AG10803 (cell line): ENCODE measurements at regions not wholly inside any gene's neighbourhood (a gene's known extent, or its start where the extent isn't known, plus 50 kb on each side); places are given as distances from the start of the nearest gene placed in this dataset.

Experiments used
- DNase-seq: peaks from one replicate; pipeline ENCODE4 v3.0.0; 2010; ENCODE audit warnings: low read depth
- H3K4me3 ChIP-seq: 2 replicates; pipeline ENCODE4 v1.5.1; 2011; ENCODE audit warnings: mild to moderate bottlenecking, low read length, control low read depth
- TF ChIP-seq, protein P1 (sequence below): conservative IDR thresholded peaks from 2 replicates; pipeline ENCODE4 v1.5.1; 2011; ENCODE audit warnings: mild to moderate bottlenecking, low read length, control low read depth, inconsistent platforms

DNA sequence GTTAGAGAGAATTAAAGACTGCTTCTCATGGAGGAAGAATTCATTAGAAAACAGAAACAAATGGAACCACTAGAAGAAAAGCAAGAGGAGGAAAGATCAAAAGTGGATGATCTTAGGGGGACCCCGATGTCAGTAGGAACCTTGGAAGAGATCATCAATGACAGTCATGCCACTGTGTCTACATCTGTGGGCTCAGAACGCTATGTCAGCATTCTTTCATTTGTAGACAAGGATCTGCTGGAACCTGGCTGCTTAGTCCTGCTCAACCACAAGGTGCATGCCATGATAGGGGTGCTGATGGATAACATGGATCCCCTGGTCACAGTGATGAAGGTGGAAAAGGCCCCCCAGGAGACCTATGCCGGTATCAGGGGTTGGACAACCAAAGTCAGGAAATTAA is 154.4 kb upstream of the CHRM2 start:
- no peak overlapping the region for H3K4me3 ChIP-seq
- no peak for DNase-seq
- TF ChIP-seq, protein P1, sequence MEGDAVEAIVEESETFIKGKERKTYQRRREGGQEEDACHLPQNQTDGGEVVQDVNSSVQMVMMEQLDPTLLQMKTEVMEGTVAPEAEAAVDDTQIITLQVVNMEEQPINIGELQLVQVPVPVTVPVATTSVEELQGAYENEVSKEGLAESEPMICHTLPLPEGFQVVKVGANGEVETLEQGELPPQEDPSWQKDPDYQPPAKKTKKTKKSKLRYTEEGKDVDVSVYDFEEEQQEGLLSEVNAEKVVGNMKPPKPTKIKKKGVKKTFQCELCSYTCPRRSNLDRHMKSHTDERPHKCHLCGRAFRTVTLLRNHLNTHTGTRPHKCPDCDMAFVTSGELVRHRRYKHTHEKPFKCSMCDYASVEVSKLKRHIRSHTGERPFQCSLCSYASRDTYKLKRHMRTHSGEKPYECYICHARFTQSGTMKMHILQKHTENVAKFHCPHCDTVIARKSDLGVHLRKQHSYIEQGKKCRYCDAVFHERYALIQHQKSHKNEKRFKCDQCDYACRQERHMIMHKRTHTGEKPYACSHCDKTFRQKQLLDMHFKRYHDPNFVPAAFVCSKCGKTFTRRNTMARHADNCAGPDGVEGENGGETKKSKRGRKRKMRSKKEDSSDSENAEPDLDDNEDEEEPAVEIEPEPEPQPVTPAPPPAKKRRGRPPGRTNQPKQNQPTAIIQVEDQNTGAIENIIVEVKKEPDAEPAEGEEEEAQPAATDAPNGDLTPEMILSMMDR, result no peak

DNA sequence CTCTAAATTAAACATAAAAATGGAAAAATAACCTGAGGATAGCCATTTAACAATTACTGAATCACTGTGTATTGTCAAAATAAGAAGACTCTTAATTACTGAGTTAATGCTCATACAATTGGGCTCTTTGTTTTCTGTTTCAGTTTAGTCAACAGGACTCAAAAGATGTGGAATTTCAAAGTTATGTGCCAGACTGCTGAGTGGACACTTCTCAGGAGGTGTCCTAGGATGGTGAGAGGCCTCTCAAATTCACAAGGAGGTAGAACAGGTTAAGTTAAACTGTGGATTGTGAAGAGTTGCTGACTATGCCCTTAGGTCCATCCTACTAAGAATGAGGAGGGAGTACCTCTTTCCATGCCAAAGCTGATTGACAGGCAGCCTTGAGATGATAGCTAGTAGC is 157.7 kb upstream of the CHRM2 start:
- H3K4me3 ChIP-seq, result no peak overlapping the region
- DNase-seq, result no peak
- TF ChIP-seq, protein P1, result no peak

DNA sequence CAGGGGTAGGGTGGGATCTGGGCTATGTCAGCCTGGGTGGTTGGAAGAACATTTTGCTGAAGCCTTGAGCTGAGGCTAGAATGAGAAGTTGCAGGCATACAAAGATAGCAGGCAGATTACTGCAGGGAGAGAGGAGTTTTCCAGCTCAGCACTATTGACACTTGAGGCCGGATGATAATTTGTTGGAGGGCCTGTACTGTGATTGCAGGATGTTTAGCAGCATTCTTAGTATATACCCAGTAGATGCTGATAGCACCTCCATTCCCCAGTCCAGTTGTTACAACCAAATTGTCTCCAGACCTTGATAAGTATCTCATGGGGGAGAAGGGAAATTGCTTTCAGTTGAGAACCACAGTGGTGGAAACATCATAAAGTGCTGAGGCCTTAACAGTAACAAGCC is 158.6 kb upstream of the CHRM2 start:
- H3K4me3 ChIP-seq, result no peak overlapping the region
- no peak for DNase-seq
- TF ChIP-seq, protein P1, result no peak

DNA sequence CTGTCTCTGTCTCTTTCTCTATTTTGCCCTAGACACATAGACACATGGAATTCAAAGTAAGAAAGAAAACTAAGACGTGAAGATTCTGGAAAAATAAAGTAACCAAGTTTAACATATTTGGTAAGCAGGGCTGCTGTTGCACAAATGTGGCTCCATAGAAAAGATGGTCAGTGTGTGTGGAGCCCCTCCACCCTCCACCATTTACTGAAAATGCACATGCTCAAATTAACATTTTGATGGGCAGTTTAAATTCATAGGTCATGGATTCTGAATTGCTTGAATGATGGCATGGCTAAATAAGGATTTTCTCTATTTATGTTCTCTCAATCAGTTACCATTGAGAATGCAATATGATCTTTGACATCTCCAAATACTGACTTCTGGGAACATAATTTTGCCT is 165.5 kb upstream of the CHRM2 start:
- no peak for DNase-seq
- H3K4me3 ChIP-seq, result no peak overlapping the region
- TF ChIP-seq, protein P1, result no peak

DNA sequence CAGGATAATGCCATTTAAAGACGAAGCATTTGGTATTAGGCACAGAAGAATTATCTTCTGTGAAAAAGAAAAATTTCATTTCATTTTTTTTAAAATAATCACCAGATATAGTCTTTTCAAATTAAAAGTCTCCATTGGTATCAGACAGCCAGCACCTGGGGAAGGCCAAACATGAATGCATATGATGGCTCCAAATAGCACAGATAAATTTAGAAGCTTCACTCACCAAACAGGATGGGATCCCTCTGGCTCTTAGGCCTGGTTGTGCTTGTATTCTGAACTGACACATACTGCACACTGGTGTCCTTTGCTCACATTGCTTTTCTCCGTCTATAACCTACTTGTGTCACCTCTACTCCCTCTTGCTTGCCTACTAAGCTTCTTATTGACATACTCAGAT is 169.5 kb upstream of the CHRM2 start:
- TF ChIP-seq, protein P1, result no peak
- no peak for DNase-seq
- no peak overlapping the region for H3K4me3 ChIP-seq

DNA sequence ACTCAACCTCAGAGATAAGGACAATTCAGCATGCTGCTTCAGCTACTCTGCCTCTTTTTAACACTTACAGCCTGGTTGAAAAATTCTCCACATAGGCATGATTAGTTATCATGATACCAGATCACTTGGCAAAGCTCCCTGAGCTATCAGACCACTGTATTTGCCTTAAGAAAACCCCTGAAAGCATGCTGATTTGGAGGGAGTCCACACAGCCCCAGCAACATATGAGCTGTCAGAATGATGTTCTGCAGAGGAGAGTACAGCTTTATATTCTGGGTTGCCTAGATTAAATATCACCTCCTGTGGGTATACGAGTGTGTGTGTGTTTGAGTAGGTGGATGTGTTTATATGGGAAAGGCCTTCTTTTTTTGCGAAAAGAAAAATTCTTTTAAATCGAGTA is 170.2 kb upstream of the CHRM2 start:
- DNase-seq, result no peak
- TF ChIP-seq, protein P1, result no peak

DNA sequence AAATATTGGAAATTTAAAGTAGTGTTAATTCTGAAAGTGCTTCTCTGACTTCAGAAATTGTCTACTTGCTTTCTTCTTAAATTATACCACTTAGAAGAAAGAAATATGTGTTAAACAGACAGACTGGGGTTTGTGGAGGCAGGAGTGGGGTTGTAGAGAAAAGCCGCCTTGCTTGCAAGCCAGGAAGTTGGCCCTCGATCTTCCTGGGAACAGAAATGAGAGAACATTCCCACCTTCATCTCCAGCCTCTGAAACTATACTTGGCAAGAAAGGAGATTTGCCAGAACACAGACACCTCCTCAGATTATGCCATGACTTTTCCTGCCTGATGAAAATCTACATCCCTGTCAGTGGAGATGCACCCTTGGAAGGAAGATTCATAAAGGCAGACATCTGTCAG is 171.2 kb upstream of the CHRM2 start:
- DNase-seq, result no peak
- TF ChIP-seq, protein P1, result no peak
- H3K4me3 ChIP-seq, result no peak overlapping the region

More for the DNA sequence above, 170.2 kb upstream of the CHRM2 start:
- H3K4me3 ChIP-seq, result no peak overlapping the region
